A673 (cell line): ENCODE measurements at regions not wholly inside any gene's neighbourhood (a gene's known extent, or its start where the extent isn't known, plus 50 kb on each side); places are given as distances from the start of the nearest gene placed in this dataset.
A peak's percentile ranks its signal among the peaks of the same experiment; 100 is the strongest.

Source experiments
- BruUV-seq: library from RNA; stranded (reverse); fragments of 400-500 nt; replicated peaks from 2 replicates; lab custom pipeline; 2021; lab: Mats Ljungman, UMichigan
- CTCF ChIA-PET: fragments of 300-600 bp; sonication (Branson Sonifier 250); formaldehyde crosslinking; loops from one replicate; lab custom pipeline; 2022; ENCODE audit warnings: antibody characterized with exemption; lab: Charles Lee
- POLR2A ChIA-PET: fragments of 300-600 bp; sonication (Branson Sonifier 250); formaldehyde crosslinking; loops from one replicate; lab custom pipeline; 2022; ENCODE audit warnings: antibody characterized with exemption; ENCODE audit not compliant: low non-redundant PET; lab: Charles Lee
- DNase-seq: peaks from one replicate; pipeline ENCODE4 v3.0.0-alpha.2; 2015; ENCODE audit warnings: low spot score
- H3K27ac ChIP-seq: fragments of 200-600 bp; sonication (generic); 2 replicates; pipeline ENCODE4 v1.5.1; 2016; ENCODE audit warnings: mixed run types, low read depth, mild to moderate bottlenecking, mixed read lengths, antibody characterized with exemption, low read length; ENCODE audit not compliant: poor library complexity, severe bottlenecking
- H3K27me3 ChIP-seq: fragments of 200-600 bp; sonication (generic); replicated peaks from 2 replicates; pipeline ENCODE4 v1.6.1; 2017; ENCODE audit warnings: mixed run types, low read depth, mild to moderate bottlenecking, mixed read lengths, antibody characterized with exemption, low read length; ENCODE audit not compliant: insufficient read depth, poor library complexity
- H3K36me3 ChIP-seq: fragments of 200-600 bp; sonication (generic); 2 replicates; pipeline ENCODE4 v1.6.1; 2016; ENCODE audit warnings: mixed run types, mild to moderate bottlenecking, mixed read lengths, antibody characterized with exemption, low read length; ENCODE audit not compliant: insufficient read depth, poor library complexity, severe bottlenecking
- H3K4me1 ChIP-seq: fragments of 200-600 bp; sonication (generic); 2 replicates; pipeline ENCODE4 v1.6.1; 2017; ENCODE audit warnings: mixed run types, mild to moderate bottlenecking, mixed read lengths, antibody characterized with exemption, low read length; ENCODE audit not compliant: insufficient read depth, poor library complexity, severe bottlenecking
- H3K4me3 ChIP-seq: fragments of 200-600 bp; sonication (generic); 2 replicates; pipeline ENCODE4 v1.5.1; 2016; ENCODE audit warnings: low read depth, mixed run types, mild to moderate bottlenecking, mixed read lengths, low read length; ENCODE audit not compliant: poor library complexity, severe bottlenecking
- H3K9me3 ChIP-seq: fragments of 200-600 bp; sonication (generic); 2 replicates; pipeline ENCODE4 v1.6.1; 2016; ENCODE audit warnings: mixed run types, low read depth, mild to moderate bottlenecking, mixed read lengths, antibody characterized with exemption, low read length; ENCODE audit not compliant: poor library complexity, severe bottlenecking
- EZH2 ChIP-seq: fragments of 200-600 bp; sonication (generic); IDR thresholded peaks from 2 replicates; pipeline ENCODE4 v1.6.1; 2017; ENCODE audit warnings: borderline replicate concordance, low read depth, mild to moderate bottlenecking, mixed read lengths, antibody characterized with exemption, low read length; ENCODE audit not compliant: poor library complexity, severe bottlenecking
- intact Hi-C: fragments of 100-400 bp; cut with micrococcal nuclease; formaldehyde crosslinking; loops from one replicate; pipeline ENCODE4 v1.10.0; 2022; ENCODE audit not compliant: unreplicated experiment
- TF ChIP-seq, protein P1 (sequence below): fragments of 300-800, 200-600 bp; sonication (generic); conservative IDR thresholded peaks from 2 replicates; pipeline ENCODE4 v1.5.1; 2017; ENCODE audit warnings: low read depth, mild to moderate bottlenecking, antibody characterized with exemption, low read length, moderate library complexity, mixed read lengths

DNA sequence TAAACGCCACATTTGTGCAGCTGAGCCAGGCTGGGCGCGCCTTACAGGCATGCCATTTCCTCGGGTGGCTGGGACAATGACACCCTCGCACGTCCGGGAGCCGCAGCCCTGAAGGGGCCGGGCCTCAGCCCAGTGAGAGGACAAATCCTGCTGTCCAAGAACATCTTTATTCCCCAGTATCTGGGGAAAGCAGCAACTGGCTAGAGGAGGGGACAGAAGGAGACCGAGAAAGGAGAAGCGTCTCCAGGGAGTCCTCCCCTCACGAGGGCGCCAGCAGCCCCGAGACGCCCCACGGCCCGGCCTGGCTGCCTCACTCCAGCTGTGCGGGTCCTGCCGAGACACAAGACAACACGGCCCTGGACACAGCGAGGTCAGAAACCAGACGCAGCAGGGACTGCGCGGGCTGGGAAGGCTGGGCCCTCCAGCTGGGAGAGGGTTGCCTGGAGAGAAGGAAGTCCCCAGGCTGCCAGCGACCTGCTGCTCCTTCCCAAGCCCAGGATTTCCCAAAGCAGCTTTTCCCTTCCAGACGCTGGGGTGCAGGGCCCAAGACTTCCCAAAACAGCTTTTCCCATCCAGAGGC is 130.2 kb downstream of the CHSY1 start:
- intact Hi-C loops = no loop called here
- Histone ChIP-seq H3K4me1 (peaks cover 30% of the 10 kb centered on the region), H3K4me3 (no peak overlapping the region), H3K27ac (peak overlapping the region; percentile 41), H3K27me3 (no peaks in the 10 kb centered on the region), H3K9me3 (no peaks in the 10 kb centered on the region), H3K36me3 (no peaks in the 10 kb centered on the region)
- ChIA-PET POLR2A (no interaction called here), CTCF (no interaction called here)
- DNase-seq = peak; percentile 43
- BruUV-seq = no TSS peak
- no peak for TF ChIP-seq EZH2
- TF ChIP-seq, protein P1, sequence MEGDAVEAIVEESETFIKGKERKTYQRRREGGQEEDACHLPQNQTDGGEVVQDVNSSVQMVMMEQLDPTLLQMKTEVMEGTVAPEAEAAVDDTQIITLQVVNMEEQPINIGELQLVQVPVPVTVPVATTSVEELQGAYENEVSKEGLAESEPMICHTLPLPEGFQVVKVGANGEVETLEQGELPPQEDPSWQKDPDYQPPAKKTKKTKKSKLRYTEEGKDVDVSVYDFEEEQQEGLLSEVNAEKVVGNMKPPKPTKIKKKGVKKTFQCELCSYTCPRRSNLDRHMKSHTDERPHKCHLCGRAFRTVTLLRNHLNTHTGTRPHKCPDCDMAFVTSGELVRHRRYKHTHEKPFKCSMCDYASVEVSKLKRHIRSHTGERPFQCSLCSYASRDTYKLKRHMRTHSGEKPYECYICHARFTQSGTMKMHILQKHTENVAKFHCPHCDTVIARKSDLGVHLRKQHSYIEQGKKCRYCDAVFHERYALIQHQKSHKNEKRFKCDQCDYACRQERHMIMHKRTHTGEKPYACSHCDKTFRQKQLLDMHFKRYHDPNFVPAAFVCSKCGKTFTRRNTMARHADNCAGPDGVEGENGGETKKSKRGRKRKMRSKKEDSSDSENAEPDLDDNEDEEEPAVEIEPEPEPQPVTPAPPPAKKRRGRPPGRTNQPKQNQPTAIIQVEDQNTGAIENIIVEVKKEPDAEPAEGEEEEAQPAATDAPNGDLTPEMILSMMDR = peak; percentile 52

DNA sequence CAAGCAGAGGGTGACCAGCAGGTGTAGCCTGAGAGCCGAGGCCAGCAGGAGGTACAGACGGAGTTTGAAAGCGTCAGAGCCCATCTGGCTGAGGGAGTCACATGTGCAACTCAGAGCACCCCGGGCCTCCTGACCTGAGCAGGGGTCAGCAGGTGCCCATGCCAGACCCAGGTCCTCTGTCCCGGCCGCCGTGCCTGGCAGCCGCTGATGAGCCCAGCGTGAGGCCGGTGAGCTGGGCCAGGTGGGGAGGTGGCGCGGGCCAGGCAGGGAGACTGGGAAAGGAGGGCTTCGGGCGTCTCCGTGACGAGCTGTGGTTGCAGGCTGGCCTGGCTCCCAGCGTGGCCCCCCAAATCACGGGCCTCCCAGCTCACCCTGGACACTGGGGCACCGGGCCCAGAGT is 130.9 kb downstream of the CHSY1 start:
- intact Hi-C loops = no loop called here
- DNase-seq = no peak

DNA sequence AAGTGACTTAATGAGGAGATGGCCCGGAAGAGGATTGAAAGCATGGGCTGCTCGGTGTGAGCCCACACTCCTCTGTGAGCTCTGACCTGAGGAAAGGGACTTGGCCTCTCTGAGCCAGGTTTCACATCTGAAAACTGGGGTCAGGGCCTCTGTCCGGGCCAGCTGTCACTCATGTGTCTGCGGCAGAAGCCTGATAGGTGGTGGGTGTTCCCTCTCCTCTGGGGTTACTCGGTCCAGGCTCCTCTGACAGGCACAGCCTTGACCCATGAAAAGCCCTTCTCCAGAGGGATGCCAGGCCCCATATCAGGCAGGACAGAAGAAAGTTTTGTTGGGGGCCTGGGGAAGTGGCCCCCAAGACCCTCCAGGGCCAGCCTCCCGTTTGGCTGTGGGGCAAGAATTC is 131.4 kb downstream of the CHSY1 start:
- H3K4me3 ChIP-seq = no peak overlapping the region
- POLR2A ChIA-PET = interaction anchor here (0.5 kb wide), 1 partner anchor 69 kb away, joined by 9 read pairs; no protein-coding TSS in a partner anchor
- no peaks in the 10 kb centered on the region for H3K9me3 ChIP-seq
- no TSS peak for BruUV-seq
- CTCF ChIA-PET = no interaction called here
- peaks cover 28% of the 10 kb centered on the region for H3K4me1 ChIP-seq
- TF ChIP-seq EZH2 = no peak
- TF ChIP-seq, protein P1 = no peak
- H3K27ac ChIP-seq = no peak overlapping the region
- no peaks in the 10 kb centered on the region for H3K36me3 ChIP-seq
- intact Hi-C loops = no loop called here
- no peak for DNase-seq
- no peaks in the 10 kb centered on the region for H3K27me3 ChIP-seq

More for the DNA sequence above, 130.9 kb downstream of the CHSY1 start:
- H3K27me3 ChIP-seq = no peaks in the 10 kb centered on the region
- CTCF ChIA-PET = no interaction called here
- TF ChIP-seq, protein P1 = no peak
- no peak for TF ChIP-seq EZH2
- H3K4me3 ChIP-seq = no peak overlapping the region
- no peaks in the 10 kb centered on the region for H3K36me3 ChIP-seq
- peaks cover 28% of the 10 kb centered on the region for H3K4me1 ChIP-seq
- H3K27ac ChIP-seq = no peak overlapping the region
- H3K9me3 ChIP-seq = no peaks in the 10 kb centered on the region
- BruUV-seq = no TSS peak
- POLR2A ChIA-PET = interaction anchor here (0.5 kb wide), 1 partner anchor 69 kb away, joined by 9 read pairs; no protein-coding TSS in a partner anchor
